Epithelial cell of esophagus (primary cell): ENCODE measurements at regions not wholly inside any gene's neighbourhood (a gene's known extent, or its start where the extent isn't known, plus 50 kb on each side); places are given as distances from the start of the nearest gene placed in this dataset.
A peak's percentile ranks its signal among the peaks of the same experiment; 100 is the strongest.

ENCODE experiments used
- DNase-seq: peaks from one replicate; pipeline ENCODE4 v3.0.0; 2010; ENCODE audit warnings: low read depth
- H3K4me3 ChIP-seq: 2 replicates; pipeline ENCODE4 v1.5.1; 2011; ENCODE audit warnings: mild to moderate bottlenecking, low read length, control low read depth
- TF ChIP-seq, protein P1 (sequence below): IDR thresholded peaks from 2 replicates; pipeline ENCODE4 v1.5.1; 2011; ENCODE audit warnings: low read depth, mild to moderate bottlenecking, low read length, control low read depth, inconsistent platforms; ENCODE audit not compliant: insufficient read depth; ENCODE audit errors: missing control alignments

DNA sequence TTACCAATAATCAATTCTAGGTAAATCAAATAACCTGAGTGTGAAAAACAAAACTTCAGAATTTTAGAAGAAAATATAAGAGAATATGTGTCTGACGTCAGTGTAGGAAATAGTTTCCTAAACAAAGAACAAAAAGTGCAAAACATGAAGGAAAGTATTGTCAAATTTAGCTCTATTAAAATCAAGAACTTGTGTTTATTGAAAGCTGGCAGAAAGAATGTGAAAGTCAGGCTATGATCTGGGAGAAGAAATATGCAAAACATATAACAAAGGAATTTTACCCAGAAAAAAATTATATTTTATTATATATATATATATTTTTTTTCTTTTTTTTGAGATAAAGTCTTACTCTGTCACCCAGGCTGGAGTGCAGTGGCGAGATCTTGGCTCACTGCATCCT lies 129.1 kb upstream of the ANKRD28 start:
- TF ChIP-seq, protein P1, sequence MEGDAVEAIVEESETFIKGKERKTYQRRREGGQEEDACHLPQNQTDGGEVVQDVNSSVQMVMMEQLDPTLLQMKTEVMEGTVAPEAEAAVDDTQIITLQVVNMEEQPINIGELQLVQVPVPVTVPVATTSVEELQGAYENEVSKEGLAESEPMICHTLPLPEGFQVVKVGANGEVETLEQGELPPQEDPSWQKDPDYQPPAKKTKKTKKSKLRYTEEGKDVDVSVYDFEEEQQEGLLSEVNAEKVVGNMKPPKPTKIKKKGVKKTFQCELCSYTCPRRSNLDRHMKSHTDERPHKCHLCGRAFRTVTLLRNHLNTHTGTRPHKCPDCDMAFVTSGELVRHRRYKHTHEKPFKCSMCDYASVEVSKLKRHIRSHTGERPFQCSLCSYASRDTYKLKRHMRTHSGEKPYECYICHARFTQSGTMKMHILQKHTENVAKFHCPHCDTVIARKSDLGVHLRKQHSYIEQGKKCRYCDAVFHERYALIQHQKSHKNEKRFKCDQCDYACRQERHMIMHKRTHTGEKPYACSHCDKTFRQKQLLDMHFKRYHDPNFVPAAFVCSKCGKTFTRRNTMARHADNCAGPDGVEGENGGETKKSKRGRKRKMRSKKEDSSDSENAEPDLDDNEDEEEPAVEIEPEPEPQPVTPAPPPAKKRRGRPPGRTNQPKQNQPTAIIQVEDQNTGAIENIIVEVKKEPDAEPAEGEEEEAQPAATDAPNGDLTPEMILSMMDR = no peak

DNA sequence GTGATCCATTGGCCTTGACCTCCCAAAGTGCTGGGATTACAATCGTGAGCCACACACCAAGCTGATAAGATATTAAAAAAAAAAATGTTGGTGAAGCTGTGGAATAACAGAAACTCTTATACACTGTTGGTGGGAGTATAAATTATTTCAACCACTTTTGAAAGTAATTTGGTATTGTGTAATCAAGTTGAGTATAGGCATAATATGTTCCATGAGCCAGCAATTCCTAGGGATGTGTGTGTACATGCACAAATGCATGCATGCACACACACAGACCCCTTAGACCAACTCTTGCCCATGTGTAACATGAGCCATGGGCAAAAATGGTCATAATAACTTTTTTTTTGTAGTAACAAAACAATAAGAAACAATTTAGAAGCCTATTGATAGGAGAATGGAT lies 130.2 kb upstream of the ANKRD28 start:
- TF ChIP-seq, protein P1 = no peak
- H3K4me3 ChIP-seq = no peak overlapping the region
- DNase-seq = no peak

More for the DNA sequence above, 129.1 kb upstream of the ANKRD28 start:
- no peak overlapping the region for H3K4me3 ChIP-seq
- no peak for DNase-seq

DNA sequence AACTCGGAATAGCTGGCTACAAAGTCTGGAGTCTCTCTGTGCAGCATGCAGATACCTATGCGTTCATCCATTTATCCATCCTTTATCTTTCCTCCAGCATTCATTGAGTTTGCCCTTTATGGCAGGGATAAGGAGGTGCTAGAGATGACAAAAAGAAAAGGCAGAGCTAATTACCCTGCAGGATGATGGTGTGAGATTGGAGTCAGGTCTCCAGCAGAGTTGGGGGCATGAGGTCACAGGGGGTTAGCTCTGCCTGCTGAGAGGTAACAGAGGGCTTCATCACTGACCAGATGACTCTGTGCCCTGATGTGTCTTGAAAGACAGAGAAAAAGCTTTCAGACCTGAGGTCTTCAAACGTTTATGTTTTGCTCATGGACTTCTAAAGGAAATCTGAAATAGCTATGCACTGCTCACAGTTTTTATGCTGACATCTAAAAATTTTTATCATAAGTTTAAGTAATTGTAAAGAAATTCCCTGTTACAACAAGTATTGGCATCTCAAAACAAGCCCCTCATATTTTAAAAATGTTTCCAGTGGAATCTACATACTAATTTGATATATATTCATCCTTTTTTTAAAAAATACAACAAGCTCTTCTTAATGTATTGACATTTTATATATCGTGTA lies 132.3 kb upstream of the ANKRD28 start:
- H3K4me3 ChIP-seq = no peak overlapping the region
- TF ChIP-seq, protein P1 = no peak
- no peak for DNase-seq

DNA sequence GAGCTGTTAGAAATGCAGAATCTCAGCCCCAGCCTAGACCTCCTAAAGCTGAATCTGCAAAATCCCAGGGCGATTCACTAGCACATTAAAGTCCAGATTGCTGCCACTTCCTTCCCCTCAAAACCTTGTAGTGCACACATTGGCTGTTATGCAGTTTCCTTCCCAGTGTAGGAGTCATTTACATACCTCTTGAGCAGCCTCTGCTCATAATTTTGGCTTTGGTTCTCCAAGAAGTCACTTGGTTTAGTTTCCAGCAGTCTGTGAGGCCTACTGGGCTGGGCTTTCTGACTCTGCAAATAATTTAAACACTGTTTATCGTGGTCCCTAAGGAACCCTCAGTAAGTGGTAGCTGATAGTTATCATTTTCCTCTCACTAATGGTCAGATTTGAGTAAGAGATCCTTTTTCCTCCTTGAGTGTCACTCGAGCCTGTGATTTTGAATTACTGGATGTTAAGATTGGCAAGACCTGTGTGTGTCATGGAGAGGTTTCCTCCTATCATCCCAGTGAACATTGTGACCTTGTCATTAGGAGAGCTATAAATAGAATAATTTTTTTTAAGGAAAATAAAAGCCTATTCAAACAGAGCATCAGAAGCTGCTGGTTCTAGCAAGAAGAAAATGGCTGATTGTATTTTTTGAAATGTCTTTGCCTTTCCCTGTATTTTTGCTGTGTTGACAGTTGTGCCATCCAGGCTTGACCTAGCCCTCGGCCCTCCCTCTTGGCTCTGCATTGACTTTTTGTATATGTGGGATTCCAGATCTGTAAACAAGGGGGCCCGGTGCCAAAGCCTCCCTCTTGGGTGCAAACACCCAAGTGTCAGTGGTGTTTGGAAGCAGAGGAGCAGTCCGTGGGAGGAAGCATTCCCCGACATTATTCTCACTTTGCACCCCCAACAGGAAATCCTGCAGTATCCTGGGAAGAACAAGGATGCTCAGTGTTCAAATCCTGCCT lies 134.8 kb upstream of the ANKRD28 start:
- DNase-seq = no peak
- H3K4me3 ChIP-seq = no peak overlapping the region
- TF ChIP-seq, protein P1 = no peak

DNA sequence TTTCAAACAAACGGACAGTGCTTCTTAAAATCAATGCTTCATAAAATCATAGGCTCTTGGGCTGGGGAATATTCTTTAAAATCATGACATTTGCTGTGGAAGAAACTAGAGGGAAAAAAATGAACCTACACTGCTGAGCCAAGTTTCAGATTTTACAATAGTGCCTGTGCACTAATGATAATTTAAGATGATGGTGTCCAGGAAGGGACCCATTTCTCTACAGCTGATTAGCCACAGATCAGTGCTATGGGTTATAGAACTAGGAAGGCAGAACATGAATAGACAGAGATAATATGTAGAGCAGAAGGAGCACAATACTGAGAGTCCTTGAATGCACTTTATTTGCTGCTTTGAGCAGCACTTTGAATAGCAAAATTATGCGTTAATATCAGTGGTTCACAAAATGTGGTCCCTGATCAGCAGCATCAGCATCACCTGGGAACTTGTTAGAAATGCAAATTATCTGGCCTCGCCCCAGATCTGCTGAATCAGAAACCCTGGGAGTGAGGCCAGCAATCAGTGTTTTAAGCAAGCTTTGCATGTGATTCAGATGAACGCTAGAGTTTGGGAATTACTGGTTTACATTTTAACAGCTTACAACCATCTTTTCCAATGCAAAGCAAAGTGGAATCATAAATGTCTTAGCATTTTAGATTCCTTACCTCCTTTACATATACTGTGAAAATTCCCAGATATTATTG lies 135.8 kb upstream of the ANKRD28 start:
- TF ChIP-seq, protein P1 = no peak
- H3K4me3 ChIP-seq = no peak overlapping the region
- peak; percentile 72 for DNase-seq

DNA sequence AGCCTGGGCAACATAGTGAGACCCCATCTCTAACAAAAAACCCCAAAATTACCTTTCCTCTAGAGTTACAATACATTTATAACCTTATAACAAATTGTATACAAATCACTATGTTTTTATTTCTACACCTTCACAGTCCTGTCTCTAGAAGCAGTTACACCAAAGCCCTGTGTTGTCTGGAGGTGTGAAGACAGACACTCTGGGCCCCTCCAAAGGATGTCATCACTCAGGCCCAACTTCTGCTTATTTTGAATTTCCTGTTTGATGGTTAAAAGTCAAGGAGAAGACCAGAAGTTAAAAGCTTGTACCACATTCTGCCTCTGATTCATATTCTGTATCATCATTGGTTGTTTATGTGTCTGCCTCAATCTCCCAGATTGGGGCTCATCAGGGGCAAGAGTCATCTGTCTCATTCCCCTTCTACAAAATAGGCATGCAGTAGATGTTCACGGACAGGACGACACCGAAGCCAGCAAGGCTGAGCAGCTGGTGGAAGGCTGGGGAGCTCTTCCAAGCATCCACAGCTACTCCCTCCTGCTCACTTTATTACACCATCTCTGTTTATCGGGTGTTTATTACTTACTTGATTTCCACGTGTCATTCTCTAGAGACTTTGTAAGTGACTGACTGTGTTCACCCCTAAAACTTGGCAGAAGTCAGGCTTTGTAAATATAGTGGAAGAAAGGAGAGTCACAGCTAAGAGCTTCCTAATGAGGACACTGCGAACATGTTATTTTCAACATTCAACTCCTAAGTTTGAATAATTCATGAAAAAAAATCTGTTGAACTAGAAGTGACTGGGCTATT lies 136.8 kb upstream of the ANKRD28 start:
- DNase-seq = no peak
- TF ChIP-seq, protein P1 = no peak
- H3K4me3 ChIP-seq = no peak overlapping the region
